ENCODE measurements at regions not wholly inside any gene's neighbourhood (a gene's known extent, or its start where the extent isn't known, plus 50 kb on each side); places are given as distances from the start of the nearest gene placed in this dataset.

- DNase-seq: no peak
Observed at GRCh38 chr16:87221633-87222032, 95.6 kb downstream of the C16orf95 start.

- no peak for DNase-seq
Observed at GRCh38 chr16:87222335-87222734, 94.9 kb downstream of the C16orf95 start.

- no peak for DNase-seq
Observed at GRCh38 chr16:87223656-87224248, 93.4 kb downstream of the C16orf95 start.

GRCh38 chr16:87226926-87227295 lies 90.3 kb downstream of the C16orf95 start:
- no peak for DNase-seq

- DNase-seq: no peak
Observed at GRCh38 chr16:87227296-87227951, 89.8 kb downstream of the C16orf95 start.

- DNase-seq: no peak
Observed at GRCh38 chr16:87228363-87228762, 88.8 kb downstream of the C16orf95 start.

- DNase-seq: no peak
Observed at GRCh38 chr16:87229230-87230188, 87.7 kb downstream of the C16orf95 start.

GRCh38 chr16:87230571-87230970 lies 86.6 kb downstream of the C16orf95 start:
- no peak for DNase-seq

- no peak for DNase-seq
Observed at GRCh38 chr16:87231295-87231694, 85.9 kb downstream of the C16orf95 start.

GRCh38 chr16:87231911-87232310 lies 85.3 kb downstream of the C16orf95 start:
- no peak for DNase-seq

GRCh38 chr16:87233928-87234327 lies 83.3 kb downstream of the C16orf95 start:
- DNase-seq: peak; percentile 41

- DNase-seq: no peak
Observed at GRCh38 chr16:87234601-87235000, 82.6 kb downstream of the C16orf95 start.

GRCh38 chr16:87235810-87236515 lies 81.2 kb downstream of the C16orf95 start:
- DNase-seq: peak; percentile 79

GRCh38 chr16:87236516-87237115 lies 80.6 kb downstream of the C16orf95 start:
- no peak for DNase-seq

- no peak for DNase-seq
Observed at GRCh38 chr16:87238361-87238715, 78.9 kb downstream of the C16orf95 start.

- no peak for DNase-seq
Observed at GRCh38 chr16:87239545-87239944, 77.6 kb downstream of the C16orf95 start.

GRCh38 chr16:87240211-87241136 lies 76.7 kb downstream of the C16orf95 start:
- DNase-seq: no peak

GRCh38 chr16:87241137-87241771 lies 75.9 kb downstream of the C16orf95 start:
- DNase-seq: no peak

- DNase-seq: no peak
Observed at GRCh38 chr16:87243478-87243877, 73.7 kb downstream of the C16orf95 start.

- no peak for DNase-seq
Observed at GRCh38 chr16:87244636-87245197, 72.5 kb downstream of the C16orf95 start.

GRCh38 chr16:87245511-87245910 lies 71.7 kb downstream of the C16orf95 start:
- DNase-seq: no peak
